ENCODE measurements at regions not wholly inside any gene's neighbourhood (a gene's known extent, or its start where the extent isn't known, plus 50 kb on each side); places are given as distances from the start of the nearest gene placed in this dataset.

- intact Hi-C loops (cut with DNase I), result no loop called here
- H3K4me1 ChIP-seq, result no peaks in the 10 kb centered on the region
- TF ChIP-seq, protein P1, sequence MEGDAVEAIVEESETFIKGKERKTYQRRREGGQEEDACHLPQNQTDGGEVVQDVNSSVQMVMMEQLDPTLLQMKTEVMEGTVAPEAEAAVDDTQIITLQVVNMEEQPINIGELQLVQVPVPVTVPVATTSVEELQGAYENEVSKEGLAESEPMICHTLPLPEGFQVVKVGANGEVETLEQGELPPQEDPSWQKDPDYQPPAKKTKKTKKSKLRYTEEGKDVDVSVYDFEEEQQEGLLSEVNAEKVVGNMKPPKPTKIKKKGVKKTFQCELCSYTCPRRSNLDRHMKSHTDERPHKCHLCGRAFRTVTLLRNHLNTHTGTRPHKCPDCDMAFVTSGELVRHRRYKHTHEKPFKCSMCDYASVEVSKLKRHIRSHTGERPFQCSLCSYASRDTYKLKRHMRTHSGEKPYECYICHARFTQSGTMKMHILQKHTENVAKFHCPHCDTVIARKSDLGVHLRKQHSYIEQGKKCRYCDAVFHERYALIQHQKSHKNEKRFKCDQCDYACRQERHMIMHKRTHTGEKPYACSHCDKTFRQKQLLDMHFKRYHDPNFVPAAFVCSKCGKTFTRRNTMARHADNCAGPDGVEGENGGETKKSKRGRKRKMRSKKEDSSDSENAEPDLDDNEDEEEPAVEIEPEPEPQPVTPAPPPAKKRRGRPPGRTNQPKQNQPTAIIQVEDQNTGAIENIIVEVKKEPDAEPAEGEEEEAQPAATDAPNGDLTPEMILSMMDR (IDR thresholded peaks at IDR 0.05), result no peak
- 69 to 80% methylated on average over 2 of the region's 2 CpGs for WGBS, 2 donors
- H3K27ac ChIP-seq, result no peak overlapping the region
- ATAC-seq (no peak), DNase-seq (no peak), FAIRE-seq (no peak)
- no peaks in the 10 kb centered on the region for H3K9me3 ChIP-seq
- no peaks in the 10 kb centered on the region for H3K27me3 ChIP-seq
- H3K4me3 ChIP-seq, result no peak overlapping the region
- H3K36me3 ChIP-seq, result no peaks in the 10 kb centered on the region
Observed at GRCh38 chr4:123230061-123230460, 166.5 kb upstream of the SPRY1 start.

GRCh38 chr4:123232439-123232838, 164.2 kb upstream of the SPRY1 start:
- 39 to 73% methylated on average over 3 of the region's 3 CpGs for WGBS, 2 donors
- H3K27me3 ChIP-seq, result no peaks in the 10 kb centered on the region
- ATAC-seq, result peak in 2 of 4 donors; percentile 53 to 57
- DNase-seq, result no peak
- FAIRE-seq, result no peak
- TF ChIP-seq, protein P1 (IDR thresholded peaks at IDR 0.05), result no peak
- H3K27ac ChIP-seq, result no peak overlapping the region
- H3K4me3 ChIP-seq, result no peak overlapping the region
- H3K9me3 ChIP-seq, result no peaks in the 10 kb centered on the region
- intact Hi-C loops (cut with DNase I), result no loop called here
- H3K36me3 ChIP-seq, result no peaks in the 10 kb centered on the region
- H3K4me1 ChIP-seq, result no peaks in the 10 kb centered on the region

DNA sequence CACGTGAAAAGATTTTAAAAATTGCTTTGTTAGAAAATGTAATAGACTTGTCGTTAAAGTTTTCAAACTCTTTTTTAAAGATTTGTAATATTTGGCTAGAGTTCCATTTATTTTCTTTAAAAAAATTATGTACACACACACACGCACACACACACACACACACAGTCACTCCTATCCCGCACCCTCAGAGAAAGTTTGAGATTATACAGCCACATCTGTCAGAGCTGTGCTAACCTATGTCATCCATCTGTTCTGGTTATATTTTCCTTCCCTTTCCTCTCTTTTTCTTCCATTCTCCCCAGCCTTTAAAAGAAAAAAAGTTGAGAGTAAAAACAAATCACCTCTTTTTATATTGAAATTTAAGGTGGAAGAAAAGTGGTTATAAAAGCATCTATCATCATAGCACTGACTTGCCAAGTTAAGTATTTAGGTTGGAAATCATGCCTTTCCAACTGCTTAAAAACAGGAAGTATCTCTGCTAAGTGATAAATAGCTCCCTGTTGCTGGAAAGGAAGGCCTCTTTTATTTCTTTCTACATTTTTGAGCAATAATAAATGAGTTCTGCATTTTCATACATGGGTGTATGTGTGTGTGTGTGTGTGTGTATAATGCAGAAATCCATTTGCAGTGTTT, 163.3 kb upstream of the SPRY1 start:
- ATAC-seq (peak in 2 of 4 donors; percentile 38 to 44), FAIRE-seq (no peak), DNase-seq (no peak)
- 75 to 78% methylated on average over 4 of the region's 4 CpGs for WGBS, 2 donors
- TF ChIP-seq, protein P1 (IDR thresholded peaks at IDR 0.05), result no peak
- Histone ChIP-seq H3K9me3 (no peaks in the 10 kb centered on the region), H3K27me3 (no peaks in the 10 kb centered on the region), H3K36me3 (no peaks in the 10 kb centered on the region), H3K4me3 (no peak overlapping the region), H3K4me1 (no peaks in the 10 kb centered on the region), H3K27ac (no peak overlapping the region)
- intact Hi-C loops (cut with DNase I), result no loop called here

GRCh38 chr4:123234955-123235354, 161.6 kb upstream of the SPRY1 start:
- TF ChIP-seq, protein P1 (IDR thresholded peaks at IDR 0.05), result no peak
- intact Hi-C loops (cut with DNase I), result no loop called here
- no peaks in the 10 kb centered on the region for H3K36me3 ChIP-seq
- no peak overlapping the region for H3K27ac ChIP-seq
- H3K4me1 ChIP-seq, result no peaks in the 10 kb centered on the region
- no peak for DNase-seq
- no peaks in the 10 kb centered on the region for H3K9me3 ChIP-seq
- ATAC-seq, result no peak
- no peak overlapping the region for H3K4me3 ChIP-seq
- FAIRE-seq, result no peak
- H3K27me3 ChIP-seq, result no peaks in the 10 kb centered on the region

- DNase-seq (no peak), FAIRE-seq (no peak), ATAC-seq (no peak)
- H3K4me3 ChIP-seq, result no peak overlapping the region
- no peaks in the 10 kb centered on the region for H3K9me3 ChIP-seq
- WGBS, 2 donors, result 67 to 74% methylated on average over 2 of the region's 2 CpGs
- TF ChIP-seq, protein P1 (IDR thresholded peaks at IDR 0.05), result no peak
- no peaks in the 10 kb centered on the region for H3K36me3 ChIP-seq
- no peaks in the 10 kb centered on the region for H3K4me1 ChIP-seq
- intact Hi-C loops (cut with DNase I), result no loop called here
- H3K27me3 ChIP-seq, result no peaks in the 10 kb centered on the region
- H3K27ac ChIP-seq, result no peak overlapping the region
Observed at GRCh38 chr4:123235431-123235830, 161.2 kb upstream of the SPRY1 start.

Measured in pancreas (tissue), 10 donors.